ENCODE measurements at regions not wholly inside any gene's neighbourhood (a gene's known extent, or its start where the extent isn't known, plus 50 kb on each side); places are given as distances from the start of the nearest gene placed in this dataset.

DNA sequence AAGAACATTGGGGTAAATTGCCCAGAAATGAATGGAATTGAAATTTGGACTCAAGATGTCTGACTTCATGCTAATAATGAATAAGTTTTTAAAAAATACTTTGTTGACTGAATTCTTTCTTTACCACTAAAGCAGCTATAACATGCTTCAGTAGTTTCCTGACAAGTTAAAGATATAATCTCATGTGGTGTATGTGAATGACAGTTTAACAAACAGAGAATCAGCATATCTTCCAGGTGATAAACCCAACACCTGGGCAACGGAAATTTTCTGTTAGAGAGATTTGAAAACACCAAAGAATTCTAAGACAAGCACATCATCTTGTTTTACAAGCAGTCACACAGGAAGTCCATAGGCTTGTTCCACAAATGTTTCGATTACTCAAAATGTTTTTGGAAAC lies 372.6 kb upstream of the VRK2 start:
- Histone ChIP-seq H3K4me1 (ENCODE audit: control insufficient read depth, insufficient read depth, low read length, poor library complexity, severe bottlenecking) (no peaks in the 10 kb centered on the region), H3K9me3 (ENCODE audit: control insufficient read depth, low read length) (no peaks in the 10 kb centered on the region)
- 80 to 100% methylated on average over 1 to 2 of the region's 2 CpGs for WGBS, 2 experiments (ENCODE audit: insufficient coverage in 2 of 2)

DNA sequence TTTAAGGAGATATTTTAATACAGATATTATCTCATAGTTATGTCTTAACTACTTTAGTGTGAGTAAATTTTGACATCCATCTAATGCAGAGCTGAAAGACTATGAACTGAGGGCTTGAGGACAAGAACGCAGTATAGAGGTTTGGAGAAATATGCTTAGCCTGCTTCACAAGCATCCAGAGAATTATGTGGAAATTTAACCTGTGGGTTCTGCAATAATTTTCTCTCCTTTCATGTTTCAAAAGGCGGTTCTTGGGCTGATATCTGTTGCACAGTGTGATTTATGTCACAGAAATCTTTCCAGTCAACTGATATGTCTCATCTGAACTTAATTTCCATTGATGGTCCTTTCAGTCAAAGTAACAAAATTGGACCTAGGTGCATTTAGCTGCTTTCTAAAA lies 371.9 kb upstream of the VRK2 start:
- H3K36me3 ChIP-seq (ENCODE audit: control insufficient read depth, insufficient read depth, low read length), result no peaks in the 10 kb centered on the region
- 100% methylated on average over 1 to 2 of the region's 2 CpGs for WGBS, 2 experiments (ENCODE audit: insufficient coverage in 2 of 2)
- H3K4me1 ChIP-seq (ENCODE audit: control insufficient read depth, insufficient read depth, low read length, poor library complexity, severe bottlenecking), result no peaks in the 10 kb centered on the region
- no peak overlapping the region for H3K27ac ChIP-seq (ENCODE audit: low read depth, low read length, severe bottlenecking)
- no peaks in the 10 kb centered on the region for H3K9me3 ChIP-seq (ENCODE audit: control insufficient read depth, low read length)
- H3K4me3 ChIP-seq (ENCODE audit: extremely low read depth, insufficient read depth, low read length, poor library complexity, severe bottlenecking), result no peak overlapping the region

More for the DNA sequence above, 372.6 kb upstream of the VRK2 start:
- H3K4me3 ChIP-seq (ENCODE audit: extremely low read depth, insufficient read depth, low read length, poor library complexity, severe bottlenecking), result no peak overlapping the region
- H3K27ac ChIP-seq (ENCODE audit: low read depth, low read length, severe bottlenecking), result no peak overlapping the region
- no peaks in the 10 kb centered on the region for H3K36me3 ChIP-seq (ENCODE audit: control insufficient read depth, insufficient read depth, low read length)

DNA sequence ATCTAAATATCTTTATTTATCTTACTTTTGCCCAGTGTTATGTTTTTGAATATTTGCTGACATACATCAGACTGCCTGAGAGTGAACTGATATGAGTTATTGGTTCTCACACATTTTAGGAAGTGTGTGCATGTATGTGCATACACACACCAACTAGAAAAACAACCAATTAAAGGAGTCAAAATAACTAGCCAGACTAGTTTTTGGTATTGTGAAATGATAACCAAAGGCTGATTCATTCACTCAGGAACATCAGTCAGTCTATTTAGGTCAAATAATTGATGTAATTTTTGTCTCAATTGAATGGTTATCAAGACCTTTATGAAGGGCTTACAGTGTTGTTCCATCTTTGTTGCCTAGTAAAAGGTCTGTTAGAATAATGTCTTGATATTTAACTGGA lies 369.3 kb upstream of the VRK2 start:
- Histone ChIP-seq H3K9me3 (ENCODE audit: control insufficient read depth, low read length) (no peaks in the 10 kb centered on the region), H3K4me1 (ENCODE audit: control insufficient read depth, insufficient read depth, low read length, poor library complexity, severe bottlenecking) (no peaks in the 10 kb centered on the region), H3K27ac (ENCODE audit: low read depth, low read length, severe bottlenecking) (no peak overlapping the region), H3K36me3 (ENCODE audit: control insufficient read depth, insufficient read depth, low read length) (no peaks in the 10 kb centered on the region), H3K4me3 (ENCODE audit: extremely low read depth, insufficient read depth, low read length, poor library complexity, severe bottlenecking) (no peak overlapping the region)

DNA sequence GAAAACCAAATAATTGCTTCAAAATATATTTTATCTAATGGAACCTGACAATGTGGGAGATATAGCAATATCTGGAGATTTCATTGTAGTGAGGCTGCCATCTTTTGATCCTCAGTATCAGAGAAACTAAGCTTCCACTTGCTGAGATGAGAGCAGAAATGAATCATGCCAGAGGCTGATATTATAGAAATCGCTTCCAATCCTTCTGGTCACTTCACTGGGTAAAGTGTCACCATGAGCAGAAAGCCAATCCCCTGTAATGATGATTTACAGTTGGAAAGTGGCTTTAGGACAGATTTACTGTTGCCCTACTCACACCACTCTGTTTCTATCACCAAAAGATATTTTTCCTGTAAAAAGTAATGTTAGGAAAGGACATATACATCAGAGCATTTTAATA lies 365.0 kb upstream of the VRK2 start:
- 100% methylated on average over 1 of the region's 1 CpG; no CpG with 5 or more reads in 1 of the 2 experiments for WGBS, 2 experiments (ENCODE audit: insufficient coverage in 2 of 2)
- no peaks in the 10 kb centered on the region for H3K4me1 ChIP-seq (ENCODE audit: control insufficient read depth, insufficient read depth, low read length, poor library complexity, severe bottlenecking)

DNA sequence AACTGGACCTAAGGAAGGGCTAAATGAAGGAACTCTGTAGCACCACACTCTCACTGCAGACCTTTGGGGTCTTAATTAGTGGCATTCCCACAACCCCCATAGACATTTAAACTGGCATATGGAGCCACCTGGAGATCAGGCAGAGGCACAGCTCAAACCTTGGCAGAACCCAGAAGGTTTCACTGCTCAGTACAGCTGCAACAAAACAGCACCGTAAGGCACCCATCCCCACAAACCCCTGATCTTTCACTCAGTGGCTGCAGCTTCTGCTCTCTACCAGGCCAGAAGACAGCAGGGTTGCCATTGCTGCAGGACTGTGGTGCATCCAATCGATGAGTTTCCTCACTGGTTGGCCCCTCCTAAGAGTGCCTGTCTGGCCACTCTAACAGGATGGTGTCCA lies 361.6 kb upstream of the VRK2 start:
- no peak overlapping the region for H3K27ac ChIP-seq (ENCODE audit: low read depth, low read length, severe bottlenecking)
- no peaks in the 10 kb centered on the region for H3K9me3 ChIP-seq (ENCODE audit: control insufficient read depth, low read length)
- no peaks in the 10 kb centered on the region for H3K36me3 ChIP-seq (ENCODE audit: control insufficient read depth, insufficient read depth, low read length)
- WGBS, 2 experiments (ENCODE audit: insufficient coverage in 2 of 2), result 84 to 86% methylated on average over 2 of the region's 2 CpGs
- no peak overlapping the region for H3K4me3 ChIP-seq (ENCODE audit: extremely low read depth, insufficient read depth, low read length, poor library complexity, severe bottlenecking)
- H3K4me1 ChIP-seq (ENCODE audit: control insufficient read depth, insufficient read depth, low read length, poor library complexity, severe bottlenecking), result no peaks in the 10 kb centered on the region

More for the DNA sequence above, 365.0 kb upstream of the VRK2 start:
- Histone ChIP-seq H3K36me3 (ENCODE audit: control insufficient read depth, insufficient read depth, low read length) (no peaks in the 10 kb centered on the region), H3K27ac (ENCODE audit: low read depth, low read length, severe bottlenecking) (no peak overlapping the region), H3K9me3 (ENCODE audit: control insufficient read depth, low read length) (no peaks in the 10 kb centered on the region), H3K4me3 (ENCODE audit: extremely low read depth, insufficient read depth, low read length, poor library complexity, severe bottlenecking) (no peak overlapping the region)

DNA sequence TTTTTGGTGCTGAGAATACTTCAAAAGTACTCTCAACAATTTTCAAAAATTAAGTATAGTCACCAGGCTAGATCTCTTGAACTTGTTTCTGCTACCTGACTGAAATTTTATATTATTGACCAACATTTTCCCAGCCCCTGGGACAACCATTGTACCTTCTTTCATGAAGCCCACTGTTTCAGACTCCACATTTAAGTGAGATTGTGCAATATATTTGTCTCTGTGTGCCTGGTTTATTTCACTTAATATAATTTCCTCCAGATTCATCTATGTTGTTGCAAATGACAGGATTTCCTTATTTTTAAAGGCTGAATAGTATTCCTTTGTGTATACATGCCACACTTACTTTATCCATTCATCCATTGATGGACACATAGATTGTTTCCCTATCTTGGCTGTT lies 354.2 kb upstream of the VRK2 start:
- Histone ChIP-seq H3K4me3 (ENCODE audit: extremely low read depth, insufficient read depth, low read length, poor library complexity, severe bottlenecking) (no peak overlapping the region), H3K4me1 (ENCODE audit: control insufficient read depth, insufficient read depth, low read length, poor library complexity, severe bottlenecking) (peaks cover 5% of the 10 kb centered on the region), H3K27ac (ENCODE audit: low read depth, low read length, severe bottlenecking) (no peak overlapping the region), H3K9me3 (ENCODE audit: control insufficient read depth, low read length) (peaks cover 7% of the 10 kb centered on the region), H3K36me3 (ENCODE audit: control insufficient read depth, insufficient read depth, low read length) (no peaks in the 10 kb centered on the region)

DNA sequence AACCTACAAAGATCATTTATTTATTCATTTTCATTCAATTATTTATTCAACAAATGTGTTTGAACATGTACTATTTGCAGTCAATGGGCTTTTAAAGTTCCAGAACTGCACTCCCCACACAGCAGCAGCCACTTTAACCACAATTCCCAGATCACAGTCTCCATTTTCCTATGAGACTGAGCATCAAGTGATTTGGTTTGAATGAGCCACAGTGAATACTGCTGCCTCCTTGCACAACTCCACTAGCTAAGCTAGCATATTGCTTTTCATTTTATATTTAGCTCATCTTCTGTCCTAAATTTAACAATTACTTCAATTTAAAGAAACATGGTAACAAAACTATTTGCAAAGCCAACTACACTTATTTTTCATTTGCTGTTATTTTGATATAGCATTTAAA lies 353.4 kb upstream of the VRK2 start:
- peaks cover 7% of the 10 kb centered on the region for H3K9me3 ChIP-seq (ENCODE audit: control insufficient read depth, low read length)
- H3K36me3 ChIP-seq (ENCODE audit: control insufficient read depth, insufficient read depth, low read length), result no peaks in the 10 kb centered on the region
- no peak overlapping the region for H3K4me3 ChIP-seq (ENCODE audit: extremely low read depth, insufficient read depth, low read length, poor library complexity, severe bottlenecking)
- no peak overlapping the region for H3K27ac ChIP-seq (ENCODE audit: low read depth, low read length, severe bottlenecking)
- H3K4me1 ChIP-seq (ENCODE audit: control insufficient read depth, insufficient read depth, low read length, poor library complexity, severe bottlenecking), result peaks cover 5% of the 10 kb centered on the region

DNA sequence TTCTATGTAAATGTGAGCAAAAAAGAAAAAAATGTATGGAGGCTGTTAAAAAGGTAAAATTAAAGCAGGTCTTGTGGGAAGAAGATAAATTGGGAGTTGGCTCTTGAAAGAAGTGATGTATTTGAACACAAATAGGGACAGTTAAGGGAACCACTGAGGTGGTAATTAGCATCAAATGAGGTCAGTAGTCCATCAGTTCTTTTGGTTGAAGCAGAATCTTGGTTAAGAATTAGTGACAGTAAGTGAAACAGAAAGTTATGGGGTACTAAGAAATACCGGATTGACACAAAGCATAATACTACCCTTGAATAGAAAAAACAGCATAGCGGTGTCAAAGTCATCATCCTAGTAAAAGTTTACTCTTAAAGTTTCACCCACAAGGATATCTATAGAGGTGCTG lies 352.6 kb upstream of the VRK2 start:
- no CpG with 5 or more reads among the region's 2 CpGs for WGBS, 2 experiments (ENCODE audit: insufficient coverage in 2 of 2)
- H3K9me3 ChIP-seq (ENCODE audit: control insufficient read depth, low read length), result peaks cover 7% of the 10 kb centered on the region
- H3K4me3 ChIP-seq (ENCODE audit: extremely low read depth, insufficient read depth, low read length, poor library complexity, severe bottlenecking), result no peak overlapping the region
- H3K4me1 ChIP-seq (ENCODE audit: control insufficient read depth, insufficient read depth, low read length, poor library complexity, severe bottlenecking), result peaks cover 9% of the 10 kb centered on the region
- H3K36me3 ChIP-seq (ENCODE audit: control insufficient read depth, insufficient read depth, low read length), result no peaks in the 10 kb centered on the region
- no peak overlapping the region for H3K27ac ChIP-seq (ENCODE audit: low read depth, low read length, severe bottlenecking)

DNA sequence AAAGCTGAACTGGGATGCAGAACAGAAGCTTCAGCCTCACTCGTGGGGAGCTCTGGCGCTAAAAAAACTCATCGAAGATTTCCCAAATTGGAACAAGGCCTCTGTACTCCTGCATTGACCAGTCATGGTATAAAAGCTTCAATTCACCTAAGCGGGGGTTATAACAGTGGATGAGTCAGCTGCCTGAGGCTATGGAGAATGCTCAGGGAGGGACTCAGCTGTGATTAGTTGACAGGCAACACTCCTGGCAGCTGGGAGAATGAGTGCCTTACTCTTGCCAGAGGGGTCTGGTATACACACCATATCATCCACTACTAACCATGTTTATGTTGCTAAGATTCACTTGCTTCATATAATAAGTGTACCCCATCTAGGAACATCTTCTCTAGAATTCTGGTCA lies 350.6 kb upstream of the VRK2 start:
- peaks cover 9% of the 10 kb centered on the region for H3K9me3 ChIP-seq (ENCODE audit: control insufficient read depth, low read length)
- no peak overlapping the region for H3K4me3 ChIP-seq (ENCODE audit: extremely low read depth, insufficient read depth, low read length, poor library complexity, severe bottlenecking)
- 62 to 65% methylated on average over 3 to 4 of the region's 4 CpGs for WGBS, 2 experiments (ENCODE audit: insufficient coverage in 2 of 2)
- no peaks in the 10 kb centered on the region for H3K36me3 ChIP-seq (ENCODE audit: control insufficient read depth, insufficient read depth, low read length)
- H3K27ac ChIP-seq (ENCODE audit: low read depth, low read length, severe bottlenecking), result no peak overlapping the region
- peaks cover 14% of the 10 kb centered on the region for H3K4me1 ChIP-seq (ENCODE audit: control insufficient read depth, insufficient read depth, low read length, poor library complexity, severe bottlenecking)

DNA sequence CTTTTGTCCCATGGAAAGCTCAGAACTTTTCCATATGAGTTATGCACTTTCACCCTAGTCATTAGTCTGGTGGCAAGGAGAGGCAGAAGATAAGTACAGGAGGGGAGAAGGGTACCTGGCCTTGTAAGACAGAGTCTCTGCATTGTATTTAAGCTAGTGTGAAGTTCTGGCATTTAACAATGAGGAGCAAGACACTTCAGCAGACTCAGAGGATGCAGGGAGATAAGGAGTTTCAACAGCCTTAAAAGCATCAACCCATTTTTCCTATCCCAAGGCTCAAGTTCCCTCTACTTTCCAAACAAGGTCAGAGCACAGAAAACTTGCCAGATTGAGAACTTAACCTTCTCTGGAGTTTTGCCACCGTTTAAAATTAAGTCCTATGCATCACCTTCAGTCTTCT lies 348.2 kb upstream of the VRK2 start:
- no peak overlapping the region for H3K4me3 ChIP-seq (ENCODE audit: extremely low read depth, insufficient read depth, low read length, poor library complexity, severe bottlenecking)
- H3K36me3 ChIP-seq (ENCODE audit: control insufficient read depth, insufficient read depth, low read length), result no peaks in the 10 kb centered on the region
- no peak overlapping the region for H3K27ac ChIP-seq (ENCODE audit: low read depth, low read length, severe bottlenecking)
- peaks cover 6% of the 10 kb centered on the region for H3K9me3 ChIP-seq (ENCODE audit: control insufficient read depth, low read length)
- 71% methylated on average over 1 of the region's 1 CpG for WGBS, 2 experiments (ENCODE audit: insufficient coverage in 2 of 2)
- peaks cover 23% of the 10 kb centered on the region for H3K4me1 ChIP-seq (ENCODE audit: control insufficient read depth, insufficient read depth, low read length, poor library complexity, severe bottlenecking)

DNA sequence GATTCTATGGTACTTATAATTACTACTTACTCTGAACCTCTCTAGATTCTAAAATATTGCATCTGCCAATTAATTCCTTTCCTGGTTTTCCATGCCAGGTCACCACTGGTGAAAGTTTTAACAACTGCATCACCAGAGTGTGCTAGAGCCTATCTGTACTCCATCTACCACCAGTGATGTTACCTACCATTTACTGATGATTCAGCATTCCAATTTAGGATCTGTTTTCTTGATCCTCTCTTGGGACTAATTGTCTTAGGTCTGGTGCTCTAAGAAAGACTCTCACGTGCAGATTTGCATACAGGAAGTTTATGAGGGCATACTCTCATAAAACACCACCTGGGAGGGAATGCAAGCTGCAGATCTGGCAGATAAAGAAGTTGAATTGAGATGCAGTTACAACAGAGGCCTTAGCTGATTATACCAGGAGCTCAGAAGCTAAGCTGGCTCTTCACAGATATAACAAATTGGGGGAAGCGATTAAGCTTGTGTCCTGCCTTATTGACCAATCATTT lies 347.6 kb upstream of the VRK2 start:
- H3K4me1 ChIP-seq (ENCODE audit: control insufficient read depth, insufficient read depth, low read length, poor library complexity, severe bottlenecking), result peaks cover 23% of the 10 kb centered on the region
- no peak overlapping the region for H3K27ac ChIP-seq (ENCODE audit: low read depth, low read length, severe bottlenecking)
- H3K36me3 ChIP-seq (ENCODE audit: control insufficient read depth, insufficient read depth, low read length), result no peaks in the 10 kb centered on the region
- WGBS, 2 experiments (ENCODE audit: insufficient coverage in 2 of 2), result 44% methylated on average over 2 of the region's 2 CpGs; no CpG with 5 or more reads in 1 of the 2 experiments
- H3K4me3 ChIP-seq (ENCODE audit: extremely low read depth, insufficient read depth, low read length, poor library complexity, severe bottlenecking), result no peak overlapping the region
- peaks cover 6% of the 10 kb centered on the region for H3K9me3 ChIP-seq (ENCODE audit: control insufficient read depth, low read length)

DNA sequence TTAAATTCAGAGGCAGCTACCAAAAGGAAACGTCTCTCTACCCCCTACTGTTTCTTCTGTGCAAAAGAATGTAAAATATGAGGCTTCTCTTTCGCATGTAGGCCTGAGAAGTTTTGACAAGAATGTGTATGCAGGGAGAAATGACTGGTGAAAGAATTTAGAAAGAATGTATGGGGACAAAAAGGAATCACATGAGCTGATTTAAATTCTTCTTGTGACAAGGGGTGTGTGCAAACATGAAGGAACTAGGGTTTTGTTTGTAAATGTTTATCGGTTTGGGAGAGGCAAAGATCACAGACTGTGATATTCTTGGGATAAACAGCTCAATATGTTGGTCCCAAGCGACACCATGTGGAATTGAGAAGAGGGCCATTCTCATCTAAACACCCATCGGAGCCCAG lies 345.2 kb upstream of the VRK2 start:
- Histone ChIP-seq H3K27ac (ENCODE audit: low read depth, low read length, severe bottlenecking) (peak overlapping the region; percentile 81), H3K4me1 (ENCODE audit: control insufficient read depth, insufficient read depth, low read length, poor library complexity, severe bottlenecking) (peaks cover 19% of the 10 kb centered on the region)
- 47 to 61% methylated on average over 2 to 3 of the region's 5 CpGs for WGBS, 2 experiments (ENCODE audit: insufficient coverage in 2 of 2)

More for the DNA sequence above, 345.2 kb upstream of the VRK2 start:
- Histone ChIP-seq H3K4me3 (ENCODE audit: extremely low read depth, insufficient read depth, low read length, poor library complexity, severe bottlenecking) (no peak overlapping the region), H3K9me3 (ENCODE audit: control insufficient read depth, low read length) (peaks cover 6% of the 10 kb centered on the region), H3K36me3 (ENCODE audit: control insufficient read depth, insufficient read depth, low read length) (no peaks in the 10 kb centered on the region)

Measured in mesodermal cell (in vitro differentiated cells).